ENCODE measurements at regions not wholly inside any gene's neighbourhood (a gene's known extent, or its start where the extent isn't known, plus 50 kb on each side); places are given as distances from the start of the nearest gene placed in this dataset.

DNA sequence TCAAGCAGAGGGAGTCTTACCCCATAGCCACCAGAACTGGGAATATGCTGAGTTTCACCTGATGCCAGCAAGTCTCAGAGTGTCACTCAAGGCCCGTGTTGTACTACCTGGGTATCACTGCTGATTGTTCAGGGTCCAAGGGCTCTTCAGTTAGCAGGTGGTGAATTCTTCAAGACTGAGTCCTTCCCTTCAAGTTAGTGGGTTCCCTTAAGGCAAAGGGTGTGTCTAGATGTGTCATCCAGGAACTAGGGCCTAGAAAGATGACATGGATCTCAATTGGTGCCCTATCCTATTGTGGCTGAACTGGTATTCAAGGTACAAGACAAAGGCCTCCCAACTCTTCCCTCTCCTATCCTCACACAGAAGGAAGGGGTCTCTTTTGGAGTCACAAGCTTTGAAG is 159.9 kb upstream of the DIPK2B start:
- ATAC-seq, result no peak
- DNase-seq, result no peak

GRCh38 chrX:45358392-45358791 is 157.7 kb upstream of the DIPK2B start:
- intact Hi-C loops (cut with DNase I), result no loop called here

More for the DNA sequence above, 159.9 kb upstream of the DIPK2B start:
- intact Hi-C loops (cut with DNase I), result no loop called here

GRCh38 chrX:45353456-45353855 is 152.8 kb upstream of the DIPK2B start:
- intact Hi-C loops (cut with DNase I), result no loop called here
- no peak for DNase-seq
- no peak for ATAC-seq

More at GRCh38 chrX:45358392-45358791, 157.7 kb upstream of the DIPK2B start:
- ATAC-seq (no peak), DNase-seq (no peak)

DNA sequence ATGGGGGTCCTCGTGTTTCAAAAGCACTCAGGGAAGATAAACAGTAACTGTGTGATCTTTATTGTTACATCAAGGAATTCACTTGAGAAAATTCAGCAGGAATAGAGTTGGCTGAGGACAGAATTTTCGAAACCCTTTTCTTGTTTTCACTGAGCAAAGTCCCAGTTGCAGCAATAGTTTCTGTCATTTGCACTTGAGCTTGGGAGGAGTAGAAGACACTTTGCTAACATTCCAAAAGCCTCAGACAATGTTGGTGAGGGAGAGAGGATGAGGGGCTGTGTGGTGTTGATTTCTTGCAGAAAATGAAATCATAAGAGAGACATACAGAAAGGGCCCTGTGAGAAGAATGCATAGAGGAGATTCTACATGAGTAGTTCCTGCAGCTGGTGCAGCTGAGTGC is 151.9 kb upstream of the DIPK2B start:
- intact Hi-C loops (cut with DNase I), result no loop called here

DNA sequence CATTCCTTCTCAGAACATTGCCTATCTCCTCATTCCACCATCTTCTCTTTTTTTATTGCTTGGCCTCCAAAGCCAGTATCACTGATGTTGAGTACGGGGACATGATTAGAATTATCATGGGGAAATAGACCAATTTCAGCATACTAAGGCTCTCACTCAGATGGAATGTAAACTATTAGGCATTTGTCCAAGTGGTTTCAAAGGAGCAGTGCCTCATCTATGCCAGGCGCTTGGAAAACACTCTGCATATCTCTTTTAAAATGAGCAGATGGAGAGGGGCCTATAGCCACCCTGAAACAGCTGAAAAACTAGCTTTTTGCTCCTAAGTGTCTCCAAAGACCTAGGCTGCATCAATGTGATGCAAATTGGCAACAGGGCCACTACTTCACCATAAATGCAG is 150.8 kb upstream of the DIPK2B start:
- ATAC-seq, result no peak
- intact Hi-C loops (cut with DNase I), result no loop called here

More for the DNA sequence above, 151.9 kb upstream of the DIPK2B start:
- no peak for DNase-seq
- ATAC-seq, result peak in 1 of 2 donors; percentile 27

GRCh38 chrX:45348296-45348695 is 147.6 kb upstream of the DIPK2B start:
- no peak for ATAC-seq
- intact Hi-C loops (cut with DNase I), result no loop called here
- no peak for DNase-seq

More for the DNA sequence above, 150.8 kb upstream of the DIPK2B start:
- DNase-seq, result no peak

- intact Hi-C loops (cut with DNase I), result no loop called here
- ATAC-seq, result no peak
Observed at GRCh38 chrX:45347877-45348276, 147.2 kb upstream of the DIPK2B start.

GRCh38 chrX:45344594-45344993 is 143.9 kb upstream of the DIPK2B start:
- no peak for ATAC-seq
- no peak for DNase-seq
- intact Hi-C loops (cut with DNase I), result no loop called here

More at GRCh38 chrX:45347877-45348276, 147.2 kb upstream of the DIPK2B start:
- no peak for DNase-seq

GRCh38 chrX:45329217-45329616 is 128.5 kb upstream of the DIPK2B start:
- no peak for DNase-seq
- no peak for ATAC-seq
- intact Hi-C loops (cut with DNase I), result no loop called here

DNA sequence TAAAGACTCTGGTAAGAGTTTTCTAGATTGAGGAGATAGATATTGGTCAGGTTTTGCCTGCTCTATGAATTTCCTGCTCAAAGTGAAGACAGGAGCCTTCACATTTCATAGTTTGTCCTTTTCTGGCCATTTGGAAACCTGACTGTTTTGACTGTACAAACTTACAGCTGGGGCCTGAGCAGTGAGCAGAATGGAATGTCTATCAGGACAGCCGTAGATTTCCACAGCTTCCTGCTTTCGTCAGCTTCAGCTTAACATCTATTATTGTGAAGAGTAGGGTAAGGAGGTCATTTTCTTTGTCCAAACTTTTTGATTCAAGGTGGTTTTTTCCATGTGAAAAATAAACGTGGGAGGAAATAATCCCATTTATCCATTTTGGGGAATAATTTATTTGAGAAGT is 124.3 kb upstream of the DIPK2B start:
- no peak for ATAC-seq
- no peak for DNase-seq
- intact Hi-C loops (cut with DNase I), result no loop called here

- intact Hi-C loops (cut with DNase I), result no loop called here
- DNase-seq (no peak), ATAC-seq (no peak)
Observed at GRCh38 chrX:45323387-45323786, 122.7 kb upstream of the DIPK2B start.

GRCh38 chrX:45322820-45323219 is 122.1 kb upstream of the DIPK2B start:
- ATAC-seq (no peak), DNase-seq (no peak)
- intact Hi-C loops (cut with DNase I), result no loop called here

DNA sequence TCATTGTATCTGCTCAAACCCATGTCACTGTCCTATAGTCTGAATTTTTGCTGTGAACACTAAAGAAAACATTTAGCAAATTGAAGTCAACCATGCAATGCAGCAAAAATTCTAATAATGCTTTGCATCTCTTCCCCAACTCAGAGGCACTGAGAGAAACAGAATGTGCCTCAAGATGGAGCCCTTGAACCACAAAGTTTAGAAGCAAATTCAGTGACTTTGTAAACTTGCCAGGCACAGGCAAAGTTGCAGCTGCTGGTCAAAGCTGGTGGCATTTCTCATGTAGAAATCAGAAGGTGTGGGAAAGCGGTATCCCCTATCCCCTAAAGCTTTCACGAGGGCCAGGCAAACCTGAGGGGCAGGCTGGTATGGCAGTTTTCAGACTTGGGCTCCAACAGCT is 121.7 kb upstream of the DIPK2B start:
- DNase-seq (peak; percentile 16), ATAC-seq (peak; percentile 38 to 59)
- intact Hi-C loops (cut with DNase I), result no loop called here

DNA sequence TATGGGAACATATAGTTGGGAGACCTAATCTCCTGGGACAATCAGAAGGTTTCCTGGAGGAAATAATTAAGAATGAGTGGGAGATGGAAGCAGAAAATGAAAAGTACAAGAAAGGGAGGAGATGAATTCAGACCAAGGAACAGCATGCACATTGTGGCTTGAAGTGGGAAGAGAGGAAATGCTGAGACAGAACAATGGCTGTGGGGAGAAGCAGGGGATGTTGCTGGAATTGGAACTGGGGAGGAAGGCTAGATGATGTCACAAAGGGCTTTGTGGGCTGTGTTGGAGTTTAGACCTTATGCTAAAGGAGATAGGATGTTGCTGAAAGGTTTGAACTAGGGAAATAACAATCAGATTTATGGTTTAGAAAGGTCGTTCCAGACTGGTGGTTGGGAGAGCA is 119.5 kb upstream of the DIPK2B start:
- ATAC-seq (no peak), DNase-seq (no peak)
- intact Hi-C loops (cut with DNase I), result no loop called here

DNA sequence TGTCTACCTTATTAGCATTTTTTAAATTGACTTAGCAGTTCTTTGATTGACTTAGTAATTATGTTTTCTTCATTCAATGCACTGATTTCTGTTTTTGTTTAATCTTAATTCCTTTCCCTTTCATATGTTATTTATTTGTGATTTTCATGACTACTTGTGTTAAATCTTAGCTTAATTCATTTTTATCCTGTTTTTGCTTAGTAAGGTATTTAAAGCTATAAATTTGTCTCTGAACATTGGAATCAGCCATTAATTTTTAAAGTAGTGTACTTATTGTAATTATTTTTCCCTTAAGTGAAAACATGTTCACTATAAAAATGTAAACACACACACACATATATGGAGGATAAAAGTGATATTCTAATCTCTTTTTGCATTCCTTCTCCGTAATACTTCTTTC is 109.1 kb upstream of the DIPK2B start:
- intact Hi-C loops (cut with DNase I), result no loop called here
- no peak for ATAC-seq
- DNase-seq, result no peak

GRCh38 chrX:45309096-45309495 is 108.4 kb upstream of the DIPK2B start:
- intact Hi-C loops (cut with DNase I), result no loop called here
- no peak for DNase-seq
- ATAC-seq, result no peak

DNA sequence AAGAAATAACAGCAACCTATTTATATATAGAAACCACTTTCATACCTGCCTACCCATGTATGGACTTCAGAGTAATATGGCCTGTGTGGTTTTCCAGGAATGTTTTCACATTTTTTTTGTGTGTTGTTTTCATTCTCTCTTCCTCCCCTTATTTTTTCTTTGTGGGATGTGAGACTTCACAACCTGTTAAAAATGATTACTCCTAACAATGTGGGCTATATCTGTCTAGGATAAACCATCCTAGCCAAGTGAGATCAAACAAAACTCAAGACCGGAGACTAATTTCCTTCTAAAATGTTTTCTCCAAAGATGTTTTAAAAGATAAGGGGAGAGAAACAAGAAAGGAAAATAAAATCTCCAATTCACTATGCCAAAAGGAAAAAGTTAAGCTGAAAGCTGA is 106.1 kb upstream of the DIPK2B start:
- intact Hi-C loops (cut with DNase I), result no loop called here
- ATAC-seq (no peak), DNase-seq (no peak)

DNA sequence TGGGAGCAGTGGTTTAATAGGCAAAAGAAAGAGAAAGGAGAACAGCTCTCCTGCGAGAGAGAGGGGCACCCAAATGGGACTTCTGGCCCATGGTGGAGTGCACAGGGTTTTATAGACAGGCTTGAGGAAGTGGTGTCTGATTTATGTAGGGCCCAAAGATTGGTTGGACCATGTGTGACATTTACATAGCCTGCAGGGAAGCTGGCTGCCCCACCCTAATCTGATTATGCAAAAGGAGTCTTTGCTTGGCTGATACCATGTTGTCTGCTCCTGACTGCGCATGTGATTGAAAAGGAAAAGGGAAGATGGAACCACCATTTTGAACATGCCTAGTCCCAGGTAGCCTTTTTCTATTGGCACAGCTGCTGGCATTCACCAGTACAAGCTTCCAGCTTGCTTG is 100.0 kb upstream of the DIPK2B start:
- intact Hi-C loops (cut with DNase I), result no loop called here
- DNase-seq, result no peak
- no peak for ATAC-seq

DNA sequence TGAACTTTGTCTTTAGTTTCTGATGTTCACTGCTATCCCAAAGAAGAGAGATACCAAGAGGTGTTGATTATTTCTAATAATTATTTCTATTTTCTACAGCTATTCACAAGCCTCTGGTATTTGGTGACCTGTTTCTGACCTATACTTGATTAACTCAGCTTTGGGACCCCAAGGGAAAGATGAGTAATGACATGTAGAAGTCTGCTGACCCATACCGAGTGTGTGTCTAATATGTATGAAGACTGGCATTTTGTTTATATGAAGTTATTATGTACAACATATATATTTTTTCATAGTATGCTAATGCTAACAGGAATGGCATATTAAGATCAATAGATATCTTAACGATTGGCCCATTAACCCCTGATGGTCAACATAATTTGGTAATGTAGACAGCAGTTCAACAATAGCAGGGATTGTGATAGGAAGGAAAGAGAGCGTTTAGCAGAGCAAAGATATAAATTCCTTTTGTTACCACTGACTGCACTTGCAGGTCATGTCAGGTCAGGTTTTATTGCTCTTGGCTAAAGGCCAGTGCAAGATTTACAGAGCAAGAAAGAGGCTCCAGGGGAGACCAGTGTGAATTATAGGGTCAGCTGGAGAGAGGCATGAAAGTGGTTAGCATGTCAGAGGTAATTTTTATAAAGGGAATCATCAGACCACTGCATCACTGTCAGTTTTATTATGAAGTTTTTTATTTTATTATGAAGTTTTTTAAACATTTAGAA is 94.7 kb upstream of the DIPK2B start:
- DNase-seq (no peak), ATAC-seq (no peak)
- intact Hi-C loops (cut with DNase I), result no loop called here

DNA sequence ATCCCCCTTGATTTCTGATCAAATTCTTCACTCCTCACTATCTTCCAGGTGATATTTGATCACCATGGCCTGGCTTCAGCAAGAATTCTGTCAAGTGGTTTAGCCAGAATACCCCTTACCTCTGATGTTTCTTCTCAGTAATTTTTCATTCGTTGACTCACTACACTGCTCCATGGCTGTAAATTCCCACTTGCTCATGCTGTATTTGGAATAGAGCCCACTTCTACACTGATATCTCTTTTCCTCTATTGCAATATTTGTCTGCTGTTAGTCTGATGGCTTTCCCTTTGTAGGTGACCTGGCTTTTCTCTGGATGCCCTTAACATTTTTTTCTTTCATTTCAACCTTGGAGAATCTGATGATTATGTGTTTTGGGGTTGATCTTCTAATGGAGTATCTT is 73.9 kb upstream of the DIPK2B start:
- intact Hi-C loops (cut with DNase I), result no loop called here
- no peak for DNase-seq
- ATAC-seq, result no peak

- DNase-seq (no peak), ATAC-seq (no peak)
- intact Hi-C loops (cut with DNase I), result no loop called here
Observed at GRCh38 chrX:45267007-45267406, 66.3 kb upstream of the DIPK2B start.

- ATAC-seq (no peak), DNase-seq (no peak)
- intact Hi-C loops (cut with DNase I), result no loop called here
Observed at GRCh38 chrX:45266456-45266855, 65.8 kb upstream of the DIPK2B start.

Measured in left cardiac atrium (tissue), 4 donors.